DND-41 (cell line): ENCODE measurements at regions not wholly inside any gene's neighbourhood (a gene's known extent, or its start where the extent isn't known, plus 50 kb on each side); places are given as distances from the start of the nearest gene placed in this dataset.

Experiments used
- EZH2 ChIP-seq: IDR thresholded peaks from 3 replicates; pipeline ENCODE4 v1.6.1; 2012; ENCODE audit warnings: borderline replicate concordance, low read depth, mild to moderate bottlenecking, moderate library complexity, low read length, inconsistent platforms; ENCODE audit not compliant: severe bottlenecking
- TF ChIP-seq, protein P1 (sequence below): IDR thresholded peaks from 2 replicates; pipeline ENCODE4 v1.5.1; 2012; ENCODE audit warnings: borderline replicate concordance, low read length, moderate library complexity, mild to moderate bottlenecking; ENCODE audit not compliant: poor library complexity, severe bottlenecking; ENCODE audit errors: extremely low read depth

GRCh38 chr13:40458720-40458990 is 207.8 kb downstream of the FOXO1 start:
- TF ChIP-seq, protein P1, sequence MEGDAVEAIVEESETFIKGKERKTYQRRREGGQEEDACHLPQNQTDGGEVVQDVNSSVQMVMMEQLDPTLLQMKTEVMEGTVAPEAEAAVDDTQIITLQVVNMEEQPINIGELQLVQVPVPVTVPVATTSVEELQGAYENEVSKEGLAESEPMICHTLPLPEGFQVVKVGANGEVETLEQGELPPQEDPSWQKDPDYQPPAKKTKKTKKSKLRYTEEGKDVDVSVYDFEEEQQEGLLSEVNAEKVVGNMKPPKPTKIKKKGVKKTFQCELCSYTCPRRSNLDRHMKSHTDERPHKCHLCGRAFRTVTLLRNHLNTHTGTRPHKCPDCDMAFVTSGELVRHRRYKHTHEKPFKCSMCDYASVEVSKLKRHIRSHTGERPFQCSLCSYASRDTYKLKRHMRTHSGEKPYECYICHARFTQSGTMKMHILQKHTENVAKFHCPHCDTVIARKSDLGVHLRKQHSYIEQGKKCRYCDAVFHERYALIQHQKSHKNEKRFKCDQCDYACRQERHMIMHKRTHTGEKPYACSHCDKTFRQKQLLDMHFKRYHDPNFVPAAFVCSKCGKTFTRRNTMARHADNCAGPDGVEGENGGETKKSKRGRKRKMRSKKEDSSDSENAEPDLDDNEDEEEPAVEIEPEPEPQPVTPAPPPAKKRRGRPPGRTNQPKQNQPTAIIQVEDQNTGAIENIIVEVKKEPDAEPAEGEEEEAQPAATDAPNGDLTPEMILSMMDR, result no peak
- TF ChIP-seq EZH2, result no peak
